ENCODE measurements at regions not wholly inside any gene's neighbourhood (a gene's known extent, or its start where the extent isn't known, plus 50 kb on each side); places are given as distances from the start of the nearest gene placed in this dataset.
"Not testable (repeated sequence)": the region's sequence is repeated elsewhere in the genome, so short reads cannot be mapped to it uniquely, and the experiment has no call there.

- DNase-seq, result no peak
These were observed 463.4 kb upstream of the GRID2 start for GRCh38 chr4:91840359-91840758.

- DNase-seq, result no peak
These were observed 457.5 kb upstream of the GRID2 start for GRCh38 chr4:91846233-91846632.

DNA sequence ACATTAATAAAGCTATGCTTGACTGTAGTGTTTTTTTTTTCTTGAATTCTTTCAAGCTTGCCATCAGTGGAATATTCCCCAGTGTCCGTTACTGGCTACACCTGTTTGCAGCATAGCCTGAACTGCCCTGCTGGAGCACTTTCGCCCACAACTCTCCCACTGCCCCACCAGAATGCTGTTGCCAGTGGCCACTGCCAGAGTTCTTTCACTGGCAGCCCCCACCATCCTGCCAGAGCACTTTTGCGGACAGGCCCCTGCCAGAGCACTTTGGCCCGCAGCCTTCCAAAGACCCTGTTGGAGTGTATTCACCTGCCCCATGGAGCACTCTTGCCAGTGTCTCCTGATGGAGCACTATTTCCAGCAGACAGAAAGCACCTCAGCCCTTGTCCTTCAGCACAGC lies 452.3 kb upstream of the GRID2 start:
- DNase-seq, result no peak

DNA sequence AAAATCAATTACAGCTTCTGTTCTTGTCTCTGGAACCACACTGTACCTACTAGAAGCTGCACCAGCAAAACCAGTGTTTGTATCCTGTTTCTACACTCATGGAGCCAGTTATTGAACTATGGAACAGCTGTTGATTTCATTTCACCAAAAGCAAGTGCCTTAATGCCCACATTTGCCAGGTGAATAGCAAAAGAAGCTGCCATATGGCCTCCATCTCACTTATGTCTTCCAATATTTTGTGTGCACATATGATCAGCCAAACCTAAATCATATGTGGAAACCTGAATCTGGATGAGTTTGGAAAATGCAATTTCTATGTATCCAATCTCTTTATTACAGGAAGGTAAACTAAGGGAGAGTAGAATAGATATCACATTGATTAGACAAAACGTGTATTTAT lies 415.8 kb upstream of the GRID2 start:
- no peak for DNase-seq

- DNase-seq, result not testable (repeated sequence)
These were observed 412.5 kb upstream of the GRID2 start for GRCh38 chr4:91891217-91891616.

- no peak for DNase-seq
These were observed 409.8 kb upstream of the GRID2 start for GRCh38 chr4:91894006-91894405.

DNA sequence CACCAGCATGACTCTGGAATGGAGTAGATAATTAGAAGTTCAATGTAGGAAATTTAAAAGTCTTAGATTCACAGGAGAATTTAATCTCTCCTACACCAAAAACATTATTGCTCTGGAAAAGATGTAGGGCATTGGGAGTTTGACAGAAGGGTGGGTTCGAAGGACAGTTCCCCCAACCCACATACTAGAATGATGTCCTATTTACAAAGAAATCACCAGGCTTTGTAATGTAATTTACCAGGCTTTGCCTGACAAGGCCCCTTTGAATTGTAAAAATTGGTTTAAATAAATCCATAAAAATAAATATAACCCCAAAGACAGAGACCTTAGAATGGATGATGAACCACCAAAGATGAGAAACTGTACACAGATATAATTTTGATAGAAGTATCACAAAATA lies 399.2 kb upstream of the GRID2 start:
- no peak for DNase-seq

DNA sequence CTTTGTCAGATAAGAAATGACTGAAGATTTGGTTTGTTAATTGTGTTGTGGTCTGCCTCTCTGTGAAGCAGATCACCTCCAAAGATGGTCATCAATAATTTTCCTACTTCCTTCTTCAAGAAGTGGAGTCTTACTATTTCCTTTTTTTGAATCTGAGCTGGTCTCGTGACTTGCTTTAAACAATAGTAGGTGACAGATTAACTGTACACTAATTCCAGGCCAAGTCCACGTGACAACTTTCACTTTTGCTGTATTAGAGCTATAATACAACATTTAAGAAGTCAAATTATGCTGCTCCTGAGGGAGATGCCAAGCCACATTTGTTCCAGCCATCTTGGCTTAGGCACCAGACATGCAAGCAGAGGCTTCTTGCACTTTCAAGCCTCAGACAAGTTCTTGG lies 393.8 kb upstream of the GRID2 start:
- no peak for DNase-seq

DNA sequence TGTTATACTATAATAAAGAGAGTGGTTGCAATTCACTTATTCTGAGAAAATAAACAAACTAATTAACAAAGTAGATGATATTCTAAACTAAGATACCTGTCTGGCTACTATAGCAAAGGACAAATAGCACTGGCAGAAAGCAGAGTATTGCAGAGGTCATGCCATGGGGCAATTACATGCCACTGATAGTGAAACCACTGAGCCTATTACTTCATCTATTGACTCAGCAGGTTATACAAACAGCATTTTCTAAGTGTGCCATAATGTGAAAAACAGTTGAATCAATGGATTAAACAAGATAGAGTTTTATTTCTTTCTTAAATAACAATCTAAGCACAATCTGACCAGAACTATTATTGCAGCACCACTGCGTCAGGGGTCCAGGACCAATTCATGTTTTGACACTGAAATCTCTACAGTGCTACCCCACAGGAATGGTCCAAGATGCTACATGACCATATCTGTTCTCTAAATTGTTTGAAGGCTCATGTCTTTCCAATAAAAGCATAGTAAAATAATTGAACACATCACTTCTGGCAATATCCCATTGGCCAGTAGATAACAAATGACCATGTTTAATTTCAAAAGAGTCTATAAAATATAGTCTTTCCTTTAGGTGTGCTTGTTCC lies 389.5 kb upstream of the GRID2 start:
- DNase-seq, result no peak

- no peak for DNase-seq
These were observed 387.5 kb upstream of the GRID2 start for GRCh38 chr4:91916219-91916618.

DNA sequence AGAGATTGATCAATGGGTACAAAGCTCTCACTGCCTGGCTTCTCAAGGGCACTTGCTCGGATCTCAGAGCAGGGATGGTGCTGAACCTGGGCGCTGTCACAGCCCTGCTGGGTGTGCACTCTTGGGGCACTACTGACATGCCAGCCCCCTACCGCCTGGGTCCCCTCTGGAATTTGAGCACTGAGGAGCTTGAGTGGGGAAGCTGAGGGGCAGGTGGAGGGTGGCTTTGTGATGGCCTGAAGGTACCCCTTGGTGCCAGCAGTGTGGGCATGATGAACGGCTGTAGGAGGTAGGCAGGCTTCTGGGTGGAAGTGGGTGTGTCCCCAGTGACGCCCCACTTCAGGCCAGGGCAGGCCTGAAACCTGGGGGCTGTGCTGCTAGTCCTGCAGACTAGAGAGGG lies 379.1 kb upstream of the GRID2 start:
- DNase-seq, result no peak

DNA sequence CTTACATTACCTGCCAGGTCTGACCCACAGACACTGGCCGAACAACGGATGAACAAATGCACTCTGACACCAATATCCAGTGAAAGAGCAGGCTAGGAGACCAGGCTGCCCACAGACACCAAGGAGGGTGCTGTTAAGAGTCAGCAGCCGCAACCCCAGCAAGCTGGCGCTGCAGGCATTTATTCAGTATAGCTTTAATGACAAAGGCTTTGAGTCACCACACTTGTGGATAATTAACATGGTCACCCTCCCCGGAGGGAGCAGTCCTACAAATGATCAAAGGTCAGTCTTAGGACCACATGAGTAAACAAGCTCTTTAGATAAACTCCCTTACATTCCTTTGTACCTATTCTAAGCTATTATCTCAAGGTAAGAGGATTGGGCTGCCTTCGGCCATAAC lies 368.5 kb upstream of the GRID2 start:
- no peak for DNase-seq

DNA sequence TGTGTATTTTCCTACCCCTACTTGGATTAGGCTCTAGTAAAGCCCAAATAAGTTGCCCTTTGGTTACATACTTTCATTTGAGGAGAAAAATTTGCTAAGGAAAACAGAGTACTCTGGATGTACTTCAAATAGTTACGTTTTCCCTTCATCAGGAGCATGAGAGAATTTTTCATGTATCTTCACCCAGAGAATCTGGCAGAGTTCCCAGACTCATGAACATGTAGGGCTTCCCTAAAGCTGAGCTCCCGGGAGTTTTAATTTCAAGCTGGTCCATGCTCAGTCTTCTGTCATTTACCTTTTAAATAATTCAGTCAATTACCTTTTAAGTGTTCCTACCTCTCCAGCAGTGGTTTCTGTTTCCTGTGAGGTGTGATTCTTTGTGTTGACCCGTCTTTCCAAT lies 367.5 kb upstream of the GRID2 start:
- DNase-seq, result no peak

DNA sequence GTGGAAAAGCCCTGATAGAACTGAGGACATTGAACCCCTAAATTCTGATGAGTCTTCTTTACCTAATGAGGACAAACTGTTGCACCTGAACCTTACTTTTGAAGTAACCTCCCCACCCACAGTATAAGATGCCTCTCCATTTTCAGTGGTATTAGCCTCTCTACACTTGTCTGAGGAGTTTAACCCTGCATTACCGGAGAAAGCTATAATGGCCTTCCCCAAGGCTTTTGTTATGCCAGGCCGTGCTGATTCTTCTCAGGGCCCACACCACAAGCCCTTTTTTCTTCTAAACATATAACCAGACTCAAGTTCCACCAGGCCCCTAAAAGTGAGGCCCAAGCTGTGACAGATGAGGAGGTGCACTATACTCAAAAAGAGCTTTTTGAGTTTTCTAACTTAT lies 345.8 kb upstream of the GRID2 start:
- DNase-seq, result no peak

GRCh38 chr4:91958596-91958995 lies 345.2 kb upstream of the GRID2 start:
- peak; percentile 49 for DNase-seq

DNA sequence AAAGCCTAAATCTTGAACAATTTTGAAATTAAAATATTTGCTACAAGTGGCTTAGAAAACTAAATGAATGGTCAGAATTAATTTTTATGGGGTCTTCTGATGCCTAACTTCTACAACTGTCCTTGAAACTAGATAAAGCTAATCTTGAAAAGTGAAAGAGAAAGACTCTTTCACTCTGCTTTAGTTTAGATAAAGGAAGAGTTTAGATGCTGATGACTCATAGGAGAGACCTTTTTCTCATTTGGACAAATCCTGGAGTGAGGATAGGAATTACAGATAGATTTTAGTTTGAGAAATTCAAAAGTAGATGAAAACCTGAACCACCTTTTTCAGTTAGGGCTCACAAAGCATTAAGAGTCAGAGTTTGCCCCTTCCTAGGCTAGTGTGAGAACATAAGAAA lies 342.3 kb upstream of the GRID2 start:
- DNase-seq, result no peak

- no peak for DNase-seq
These were observed 340.3 kb upstream of the GRID2 start for GRCh38 chr4:91963486-91963885.

DNA sequence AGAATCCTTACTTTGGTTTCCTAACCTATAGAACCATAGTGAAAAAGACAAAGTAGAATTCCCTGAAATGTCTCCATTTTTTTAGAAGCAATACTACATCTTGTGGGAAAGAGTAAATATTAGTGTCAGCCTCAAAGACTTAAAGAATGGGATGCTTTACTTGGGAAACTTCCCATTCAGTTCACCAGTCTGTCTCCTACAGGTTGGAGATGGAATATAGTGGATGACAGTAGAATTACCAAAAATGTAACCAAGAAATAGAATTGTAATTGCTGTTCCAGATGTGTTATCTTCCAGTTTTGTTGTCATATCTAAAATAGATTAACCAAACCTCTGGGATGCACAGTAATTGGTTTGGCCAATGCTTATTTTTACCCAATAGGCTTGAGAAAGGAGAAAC lies 338.6 kb upstream of the GRID2 start:
- DNase-seq, result no peak

DNA sequence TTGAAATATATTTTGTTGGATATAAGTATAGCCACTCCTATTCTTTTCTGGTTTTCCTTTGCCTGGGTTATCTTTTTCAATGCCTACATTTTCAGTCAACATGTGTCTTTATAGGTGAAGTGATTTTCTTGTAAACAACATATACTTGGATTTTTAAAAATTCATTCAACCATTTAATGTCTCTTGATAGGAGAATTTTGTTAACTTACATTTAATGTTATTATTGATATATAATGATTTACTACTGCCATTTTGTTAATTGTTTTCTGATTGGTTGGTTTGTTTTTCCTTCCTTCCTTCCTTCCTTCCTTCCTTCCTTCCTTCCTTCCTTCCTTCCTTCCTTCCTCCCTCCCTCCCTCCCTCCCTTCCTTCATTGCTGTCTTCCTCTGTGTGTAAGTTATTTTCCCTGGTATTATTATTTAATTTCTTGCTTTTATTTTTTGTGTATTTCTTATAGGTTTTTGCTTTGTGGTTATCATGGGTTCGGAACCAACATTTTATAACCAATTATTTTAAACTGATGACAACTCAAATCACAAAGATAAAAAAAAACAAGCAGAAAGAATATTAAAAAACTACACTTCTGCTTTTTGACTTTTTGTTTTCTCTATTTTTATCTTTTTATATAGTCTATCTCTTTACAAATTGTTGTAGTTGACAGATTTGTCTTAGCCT lies 330.1 kb upstream of the GRID2 start:
- no peak for DNase-seq

DNA sequence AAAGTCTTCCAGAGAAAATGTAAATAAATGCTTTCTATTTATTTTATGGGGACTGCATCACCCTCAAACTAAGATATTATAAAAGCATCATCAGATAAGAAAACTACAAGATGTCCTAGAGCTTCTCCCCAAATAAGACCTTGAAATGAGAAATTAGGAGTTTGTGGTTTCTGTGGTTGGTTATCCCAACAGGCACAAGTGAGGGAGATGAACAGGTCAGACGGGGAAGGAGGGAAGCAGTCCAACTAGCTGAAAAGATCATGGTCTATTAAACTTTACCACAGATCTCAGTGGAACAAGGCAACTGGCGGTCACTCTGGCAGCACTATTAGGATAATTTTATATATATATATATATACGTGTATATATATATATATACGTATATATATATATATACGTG lies 319.3 kb upstream of the GRID2 start:
- no peak for DNase-seq

DNA sequence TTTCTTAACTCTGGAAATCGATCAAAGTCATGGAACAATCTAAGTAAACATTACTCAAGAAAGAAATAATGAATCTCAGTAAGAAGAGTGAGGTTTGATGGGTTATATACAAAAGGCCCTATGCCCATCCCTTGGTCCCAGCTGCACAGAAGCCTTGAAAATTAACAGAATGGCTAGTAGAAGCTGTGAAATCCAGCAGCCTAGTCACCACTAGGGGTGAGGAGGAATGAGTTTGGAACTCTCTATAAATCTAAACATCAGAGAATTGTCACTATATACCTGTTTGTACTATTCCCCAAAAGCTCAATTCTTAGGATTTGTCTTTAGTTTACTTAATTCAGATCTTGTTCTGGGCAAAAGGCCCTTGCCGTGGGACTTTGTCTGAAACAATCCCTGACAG lies 313.9 kb upstream of the GRID2 start:
- no peak for DNase-seq

DNA sequence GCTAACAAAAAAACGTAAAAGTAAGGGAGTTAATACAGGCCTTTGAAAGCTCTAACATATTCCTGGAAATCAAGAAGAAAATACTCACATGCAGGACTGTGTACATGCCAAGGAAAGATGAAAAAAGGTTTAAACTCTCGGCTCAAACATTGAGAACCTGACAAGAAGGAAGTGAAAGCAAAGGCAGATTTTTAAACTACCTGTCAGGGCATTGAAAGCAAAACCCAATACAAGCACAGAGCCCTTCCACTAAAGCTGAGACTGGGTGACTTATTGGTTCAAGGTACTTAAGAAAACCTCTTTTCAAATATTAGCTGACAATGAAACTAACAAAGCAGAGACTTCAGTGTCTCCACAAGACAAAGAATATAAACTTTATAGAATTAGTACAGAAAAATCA lies 313.0 kb upstream of the GRID2 start:
- DNase-seq, result no peak

GRCh38 chr4:91997045-91997444 lies 306.7 kb upstream of the GRID2 start:
- DNase-seq, result no peak

DNA sequence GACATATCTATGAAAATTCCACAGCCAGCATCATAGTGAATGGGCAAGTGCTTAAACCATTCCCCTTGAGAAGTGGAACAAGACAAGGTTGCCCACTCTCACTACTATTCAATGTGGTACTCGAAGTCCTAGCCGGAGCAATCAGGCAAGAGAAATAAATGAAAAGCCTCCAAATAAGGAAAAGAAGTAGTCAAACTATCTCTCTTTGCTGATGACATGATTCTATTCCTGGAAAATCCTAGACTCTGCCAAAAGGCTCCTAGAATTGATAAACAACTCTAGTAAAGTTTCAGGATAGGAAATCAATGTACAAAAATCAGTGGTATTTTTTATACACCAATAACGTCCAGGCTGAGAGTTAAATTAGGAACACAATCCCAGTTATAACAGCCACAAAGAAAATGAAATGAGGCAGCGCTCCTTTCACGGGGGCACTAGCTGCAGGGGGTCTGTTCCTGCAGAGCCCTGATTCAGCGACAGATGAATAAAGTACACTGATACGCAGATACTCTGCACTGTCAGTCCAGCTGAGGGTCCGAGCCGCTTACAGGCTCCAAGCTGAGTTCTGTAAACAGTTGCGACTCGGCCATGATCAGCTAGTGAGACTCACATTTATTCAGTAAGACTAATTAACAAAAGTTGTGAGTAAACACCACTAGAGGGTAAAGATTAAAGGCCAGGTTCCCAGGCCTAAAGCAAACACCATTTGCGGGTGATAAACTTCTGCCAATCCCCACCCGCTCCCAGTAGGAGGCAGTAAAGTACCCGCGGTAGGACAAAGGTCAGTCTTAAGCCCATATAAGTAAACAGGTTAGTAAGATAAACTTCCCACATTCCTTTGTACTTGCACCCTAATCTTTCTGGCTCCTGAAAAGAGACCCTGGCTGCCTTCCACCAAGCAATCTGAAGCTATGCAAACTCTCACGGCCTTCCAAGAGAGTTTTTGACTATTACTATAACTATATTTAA lies 290.6 kb upstream of the GRID2 start:
- DNase-seq, result no peak

Data from left hindlimb (tissue), 1 donor.